SK-N-SH (cell line): ENCODE measurements at regions not wholly inside any gene's neighbourhood (a gene's known extent, or its start where the extent isn't known, plus 50 kb on each side); places are given as distances from the start of the nearest gene placed in this dataset.
A peak's percentile ranks its signal among the peaks of the same experiment; 100 is the strongest.

Experiments
- CTCF ChIA-PET: fragments of 300-600, 350-600 bp; formaldehyde crosslinking; extraction: SDS; loops from one replicate; lab custom pipeline; 2021; lab: Yijun Ruan, JAX
- POLR2A ChIA-PET: fragments of 350-600 bp; sonication (Branson Sonifier 250); formaldehyde crosslinking; extraction: SDS; loops from one replicate; lab custom pipeline; 2020; ENCODE audit warnings: antibody characterized with exemption, inconsistent platforms; lab: Yijun Ruan, JAX
- DNase-seq: peaks from one replicate; pipeline ENCODE4 v3.0.0; 2012
- H2AFZ ChIP-seq: fragments of 200-600 bp; sonication (generic); 2 replicates; pipeline ENCODE4 v1.8.1; 2016; ENCODE audit warnings: antibody characterized with exemption, mild to moderate bottlenecking, low read depth
- H3F3A ChIP-seq: fragments of 200-600 bp; sonication (generic); replicated peaks from 2 replicates; pipeline ENCODE3; 2016; ENCODE audit warnings: antibody characterized with exemption, mild to moderate bottlenecking; ENCODE audit not compliant: insufficient read depth
- H3K27ac ChIP-seq, 2 experiments: fragments of 200-500 bp in 1 of 2; fragments of 200-600 bp in 1 of 2; sonication (Bioruptor generic) in 1 of 2; sonication (generic), shearing (Covaris generic) in 1 of 2; 2 replicates each; pipeline versions ENCODE4 v1.5.1 to v1.6.1; 2014 to 2016; ENCODE audit warnings: low read depth in 2 of 2, inconsistent platforms in 1 of 2, low read length in 1 of 2, mild to moderate bottlenecking in 1 of 2, mixed read lengths in 1 of 2
- H3K27me3 ChIP-seq: fragments of 200-600 bp; sonication (generic), shearing (Covaris generic); 2 replicates; pipeline ENCODE4 v1.6.1; 2016; ENCODE audit warnings: mixed run types; ENCODE audit not compliant: insufficient read depth
- H3K36me3 ChIP-seq, 2 experiments: fragments of 200-500 bp in 1 of 2; fragments of 200-600 bp in 1 of 2; sonication (Bioruptor generic) in 1 of 2; sonication (generic) in 1 of 2; replicated peaks in 1 of 2; 2 replicates each; pipeline versions ENCODE3 to v1.5.1; 2014 to 2016; ENCODE audit warnings: low read length in 1 of 2, mild to moderate bottlenecking in 1 of 2; ENCODE audit not compliant: insufficient read depth in 2 of 2, control insufficient read depth in 1 of 2
- H3K4me1 ChIP-seq, 2 experiments: fragments of 200-500 bp in 1 of 2; fragments of 200-600 bp in 1 of 2; sonication (Bioruptor generic) in 1 of 2; sonication (generic), shearing (Covaris generic) in 1 of 2; 2 replicates each; pipeline versions ENCODE4 v1.5.1 to v1.6.1; 2014 to 2016; ENCODE audit warnings: low read depth in 1 of 2, low read length in 1 of 2, mixed run types in 1 of 2; ENCODE audit not compliant: insufficient read depth in 2 of 2, control insufficient read depth in 1 of 2
- H3K4me2 ChIP-seq: fragments of 200-600 bp; sonication (generic), shearing (Covaris generic); 2 replicates; pipeline ENCODE4 v1.6.1; 2017; ENCODE audit warnings: mixed run types
- H3K4me3 ChIP-seq, 2 experiments: fragments of 200-500 bp in 1 of 2; fragments of 200-600 bp in 1 of 2; sonication (Bioruptor generic) in 1 of 2; sonication (generic), shearing (Covaris generic) in 1 of 2; 2 replicates each; pipeline versions ENCODE4 v1.5.1 to v1.8.1; 2014 to 2016; ENCODE audit warnings: low read depth in 2 of 2, inconsistent platforms in 1 of 2, low read length in 1 of 2, mild to moderate bottlenecking in 1 of 2, mixed read lengths in 1 of 2, moderate library complexity in 1 of 2
- H3K79me2 ChIP-seq: fragments of 200-600 bp; sonication (generic); 2 replicates; pipeline ENCODE4 v1.8.1; 2017; ENCODE audit warnings: mild to moderate bottlenecking; ENCODE audit not compliant: insufficient read depth
- H3K9ac ChIP-seq: fragments of 200-600 bp; sonication (generic); 2 replicates; pipeline ENCODE4 v1.6.1; 2017; ENCODE audit warnings: mixed run types
- H3K9me2 ChIP-seq: fragments of 200-600 bp; sonication (generic); 2 replicates; pipeline ENCODE4 v1.6.1; 2017; ENCODE audit warnings: mixed run types
- H3K9me3 ChIP-seq: fragments of 200-600 bp; sonication (generic); 2 replicates; pipeline ENCODE4 v1.6.1; 2017; ENCODE audit warnings: mixed run types, mild to moderate bottlenecking, moderate library complexity
- H4K20me1 ChIP-seq: fragments of 200-600 bp; sonication (generic); 2 replicates; pipeline ENCODE4 v1.6.1; 2017; ENCODE audit warnings: mild to moderate bottlenecking, mixed run types; ENCODE audit not compliant: insufficient read depth
- ELF1 ChIP-seq: IDR thresholded peaks from 2 replicates; pipeline ENCODE4 v1.4.0; 2012
- FOSL2 ChIP-seq: IDR thresholded peaks from 2 replicates; pipeline ENCODE4 v1.4.0; 2012; ENCODE audit warnings: low read depth, mild to moderate bottlenecking, moderate library complexity, borderline replicate concordance
- FOXJ3 ChIP-seq: sonication (generic); formaldehyde crosslinking; IDR thresholded peaks from 2 replicates; pipeline ENCODE4 v1.5.1; 2020; ENCODE audit warnings: mild to moderate bottlenecking, missing genetic modification reagents
- FOXM1 ChIP-seq: IDR thresholded peaks from 2 replicates; pipeline ENCODE4 v1.4.0; 2012; ENCODE audit warnings: low read depth, mild to moderate bottlenecking
- GABPA ChIP-seq: IDR thresholded peaks from 2 replicates; pipeline ENCODE4 v1.4.0; 2012; ENCODE audit warnings: low read depth, mild to moderate bottlenecking
- IRF3 ChIP-seq: fragments of 150-350 bp; IDR thresholded peaks from 2 replicates; pipeline ENCODE4 v1.6.1; 2016; ENCODE audit warnings: mild to moderate bottlenecking, low read depth, low read length
- JUND ChIP-seq: IDR thresholded peaks from 2 replicates; pipeline ENCODE4 v1.4.0; 2012
- NRF1 ChIP-seq: IDR thresholded peaks from 2 replicates; pipeline ENCODE4 v1.6.1; 2012; ENCODE audit warnings: low read depth, mild to moderate bottlenecking, low read length
- POLR2AphosphoS5 ChIP-seq: IDR thresholded peaks from 2 replicates; pipeline ENCODE4 v1.6.1; 2012; ENCODE audit warnings: low read depth, low read length
- RAD21 ChIP-seq: IDR thresholded peaks from 2 replicates; pipeline ENCODE4 v1.6.1; 2012; ENCODE audit warnings: mild to moderate bottlenecking, low read length
- REST ChIP-seq: IDR thresholded peaks from 2 replicates; pipeline ENCODE4 v1.6.1; 2012; ENCODE audit warnings: mild to moderate bottlenecking, low read depth, low read length, moderate library complexity
- RXRA ChIP-seq: IDR thresholded peaks from 2 replicates; pipeline ENCODE4 v1.4.0; 2012; ENCODE audit warnings: low read depth, mild to moderate bottlenecking, borderline replicate concordance
- SMC3 ChIP-seq: IDR thresholded peaks from 2 replicates; pipeline ENCODE4 v1.6.1; 2012; ENCODE audit warnings: low read depth, low read length, improper control_type of control experiment
- TCF12 ChIP-seq: IDR thresholded peaks from 2 replicates; pipeline ENCODE4 v1.4.0; 2012
- TEAD4 ChIP-seq: IDR thresholded peaks from 2 replicates; pipeline ENCODE4 v1.4.0; 2012; ENCODE audit warnings: mild to moderate bottlenecking, borderline replicate concordance; ENCODE audit not compliant: insufficient read depth
- WGBS: methylation state at CpG from one replicate; pipeline ENCODE4 v1.1.6; 2017; ENCODE audit warnings: low lambda C conversion rate; 5-methylcytosine and 5-hydroxymethylcytosine counted together

GRCh38 chr3:55362210-55362960, 124.7 kb downstream of the WNT5A start:
- no peaks in the 10 kb centered on the region for H4K20me1 ChIP-seq
- CTCF ChIA-PET = no interaction called here
- POLR2A ChIA-PET = no interaction called here
- no peaks in the 10 kb centered on the region for H3K79me2 ChIP-seq
- peak overlapping the region; percentile 78 for H2AFZ ChIP-seq
- peaks cover 0 to 8% of the 10 kb centered on the region in 2 experiments; a peak in 2 of 4 replicates for H3K4me1 ChIP-seq
- H3K27ac ChIP-seq = peak overlapping the region in 1 of 2 experiments; percentile 48; a peak in 2 of 4 replicates
- H3K9me3 ChIP-seq = no peaks in the 10 kb centered on the region
- H3K27me3 ChIP-seq = no peaks in the 10 kb centered on the region
- 72% methylated on average over 3 of the region's 3 CpGs for WGBS
- no peak for DNase-seq
- TF ChIP-seq GABPA = no peak
- TF ChIP-seq RAD21 = no peak
- TF ChIP-seq IRF3 = no peak
- TF ChIP-seq SMC3 = no peak
- TF ChIP-seq JUND = peak; percentile 28; the same call in 1 of the 2 replicates
- TF ChIP-seq RXRA = no peak
- TF ChIP-seq TCF12 = peak; percentile 25; the same call in 1 of the 2 replicates
- TF ChIP-seq NRF1 = no peak
- no peak for TF ChIP-seq FOXM1
- TF ChIP-seq FOSL2 = peak; percentile 46; the same call in 1 of the 2 replicates
- no peak for TF ChIP-seq POLR2AphosphoS5
- no peak overlapping the region for H3K4me2 ChIP-seq
- no peaks in the 10 kb centered on the region for H3K36me3 ChIP-seq
- H3K4me3 ChIP-seq = no peak overlapping the region
- H3K9me2 ChIP-seq = no peaks in the 10 kb centered on the region
- H3F3A ChIP-seq = peaks cover 4% of the 10 kb centered on the region
- 0 out of 2 replicates have a peak overlapping the region, but pooled peaks have one; percentile 12 for H3K9ac ChIP-seq

- TF ChIP-seq FOXJ3 (CRISPR knock-in tag) = no peak
- TF ChIP-seq ELF1 = no peak
- no peak for TF ChIP-seq RAD21
- TF ChIP-seq FOSL2 = no peak
- no peak for TF ChIP-seq JUND
- no peak for TF ChIP-seq TEAD4
- TF ChIP-seq REST = no peak
- Histone ChIP-seq H3K4me3 (no peak overlapping the region), H3K4me1 (peaks cover 0 to 6% of the 10 kb centered on the region in 2 experiments; a peak in 2 of 4 replicates), H4K20me1 (no peaks in the 10 kb centered on the region), H3K27me3 (no peaks in the 10 kb centered on the region), H3K27ac (no peak overlapping the region), H3K36me3 (no peaks in the 10 kb centered on the region), H3K4me2 (no peak overlapping the region), H3K9ac (no peak overlapping the region), H3K9me3 (no peaks in the 10 kb centered on the region), H3K9me2 (no peaks in the 10 kb centered on the region), H2AFZ (no peak overlapping the region), H3F3A (peaks cover 4% of the 10 kb centered on the region), H3K79me2 (no peaks in the 10 kb centered on the region)
- POLR2A ChIA-PET = no interaction called here
- WGBS = 33% methylated on average over 1 of the region's 1 CpG
- DNase-seq = no peak
- CTCF ChIA-PET = no interaction called here
Observed at GRCh38 chr3:55357796-55358195, 129.3 kb downstream of the WNT5A start.
